ENCODE measurements at regions not wholly inside any gene's neighbourhood (a gene's known extent, or its start where the extent isn't known, plus 50 kb on each side); places are given as distances from the start of the nearest gene placed in this dataset.
A peak's percentile ranks its signal among the peaks of the same experiment; 100 is the strongest.

DNA sequence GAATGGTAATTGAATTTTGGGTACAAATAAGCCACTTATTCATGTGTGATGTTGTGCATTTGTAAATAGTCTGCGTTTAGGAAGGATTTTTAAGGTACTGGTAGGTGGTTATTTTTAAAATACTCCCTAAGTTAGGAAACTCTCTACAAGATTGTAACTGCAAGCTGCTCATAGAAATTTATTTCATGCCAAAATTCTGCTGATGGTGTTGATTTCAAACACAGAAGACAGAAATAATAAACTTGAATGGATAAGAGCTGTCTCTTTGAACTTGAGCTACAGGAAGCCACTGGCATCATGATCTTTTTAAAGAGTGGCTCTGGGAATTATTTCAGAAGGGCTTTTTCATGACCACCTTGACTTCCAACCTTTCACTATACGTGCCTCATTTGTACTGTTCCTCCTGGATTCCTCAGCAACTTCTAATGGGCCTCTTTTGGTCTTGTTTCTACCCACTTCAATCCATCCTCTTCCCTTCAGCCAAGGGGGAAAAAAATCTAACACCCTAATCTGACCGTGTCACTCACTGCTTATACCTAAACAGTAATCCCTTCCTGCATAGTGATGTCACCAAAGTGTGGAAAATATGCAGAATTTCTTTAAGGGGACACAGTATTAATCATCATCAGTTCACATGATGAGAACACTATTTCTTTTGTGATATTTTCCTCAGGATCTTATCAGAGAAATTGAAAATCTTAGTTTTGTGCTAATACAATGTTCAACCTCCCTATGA lies 113.6 kb downstream of the PFDN4 start:
- ATAC-seq (no peak), DNase-seq (ENCODE audit: low spot score) (no peak)
- intact Hi-C loops (cut with DNase I): no loop called here

DNA sequence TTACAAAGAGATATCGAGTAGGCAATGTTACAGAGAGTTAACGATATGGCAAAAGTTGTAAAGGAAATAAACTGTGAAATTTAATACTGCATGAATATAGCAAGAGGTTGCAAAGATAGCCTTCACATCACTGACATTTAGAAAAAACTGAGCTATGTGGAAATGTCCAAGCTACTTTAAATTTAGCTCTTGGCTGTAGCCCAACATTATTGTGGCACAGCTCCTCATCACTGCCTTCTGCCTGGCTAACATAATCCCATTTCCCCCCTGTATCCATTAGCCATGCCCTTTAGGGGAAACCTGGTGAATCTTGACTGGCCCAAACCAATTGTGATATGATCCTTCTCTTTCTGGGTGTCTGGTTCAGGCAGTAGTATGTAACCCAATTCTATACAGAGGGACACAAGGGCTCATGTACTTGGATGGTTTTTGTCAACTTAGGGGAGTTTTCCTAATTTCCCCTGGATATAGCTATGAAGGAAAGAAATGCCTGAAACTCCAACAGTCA lies 115.4 kb downstream of the PFDN4 start:
- ATAC-seq (no peak), DNase-seq (ENCODE audit: low spot score) (no peak)
- intact Hi-C loops (cut with DNase I): no loop called here

DNA sequence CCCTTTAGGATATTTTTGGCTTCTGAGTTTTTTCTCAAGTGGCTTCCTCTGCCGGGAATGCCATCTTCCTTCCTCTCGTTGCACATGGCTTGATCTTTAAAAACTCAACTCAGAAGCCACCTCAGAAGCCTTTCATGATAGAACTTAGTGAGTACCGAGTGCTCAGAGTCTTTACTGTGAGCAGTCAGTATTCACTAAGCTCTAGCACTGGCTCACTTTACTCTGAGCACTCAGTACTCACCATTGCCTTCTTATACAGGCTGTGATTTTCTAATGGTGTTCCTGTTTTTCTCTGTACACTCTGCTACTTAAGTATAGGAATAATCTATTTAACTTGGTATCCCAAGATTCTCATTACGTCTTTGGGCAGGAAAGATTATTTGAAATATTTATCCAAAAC lies 116.2 kb downstream of the PFDN4 start:
- ATAC-seq: no peak

DNA sequence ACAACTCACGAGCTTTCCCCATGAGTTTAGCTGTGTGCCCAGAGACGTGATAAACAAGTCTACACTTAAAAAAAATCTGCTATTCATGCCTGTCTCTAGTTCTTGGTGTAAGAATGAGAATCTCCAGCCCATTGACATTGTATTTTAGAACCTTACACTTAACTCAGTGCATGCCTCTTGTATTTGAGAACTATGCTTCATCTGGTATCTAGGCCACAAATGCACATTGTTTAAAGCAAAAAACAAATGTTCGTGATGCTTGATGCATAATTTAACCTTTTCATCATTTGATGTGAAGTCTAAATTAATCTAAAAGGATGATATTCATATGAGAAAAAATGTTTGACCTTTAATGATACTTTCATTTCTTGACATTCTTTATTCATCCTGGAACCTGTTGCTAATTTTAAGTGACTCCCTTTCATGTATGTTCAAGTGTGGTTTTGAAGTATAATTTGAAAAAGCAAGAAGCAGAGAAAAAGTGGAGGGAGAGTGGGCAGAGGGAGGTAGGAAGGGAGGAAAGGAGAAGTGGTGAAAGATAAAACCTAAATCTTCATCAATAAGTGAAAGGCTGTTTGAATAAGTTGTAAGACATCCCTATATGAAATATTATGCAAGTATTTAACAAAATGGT lies 116.9 kb downstream of the PFDN4 start:
- intact Hi-C loops (cut with DNase I): no loop called here
- no peak for DNase-seq (ENCODE audit: low spot score)
- no peak for ATAC-seq

More for the DNA sequence above, 116.2 kb downstream of the PFDN4 start:
- no peak for DNase-seq (ENCODE audit: low spot score)
- intact Hi-C loops (cut with DNase I): no loop called here

DNA sequence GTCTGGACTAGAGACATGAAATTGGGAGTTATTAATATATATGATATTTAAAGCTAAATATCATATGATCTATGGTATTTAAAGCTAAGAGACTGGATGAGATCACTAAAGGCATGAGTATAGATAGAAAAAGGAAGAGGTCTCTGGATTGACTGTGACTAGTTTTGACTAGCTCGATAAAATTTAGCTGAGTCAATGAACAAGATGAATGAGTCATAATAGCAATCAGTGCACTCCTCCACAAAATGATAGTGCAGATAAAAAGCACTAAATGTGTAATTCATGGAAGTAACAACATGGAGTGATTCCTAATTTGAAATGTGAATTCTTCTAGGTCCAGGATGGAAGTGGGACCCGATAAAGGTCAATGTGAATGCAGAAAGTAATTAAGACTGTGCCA lies 127.4 kb downstream of the PFDN4 start:
- intact Hi-C loops (cut with DNase I): loop anchor here (5.0 kb wide), 1 partner anchor 987 kb away; no protein-coding TSS in a partner anchor
- DNase-seq (ENCODE audit: low spot score): no peak
- ATAC-seq: no peak

DNA sequence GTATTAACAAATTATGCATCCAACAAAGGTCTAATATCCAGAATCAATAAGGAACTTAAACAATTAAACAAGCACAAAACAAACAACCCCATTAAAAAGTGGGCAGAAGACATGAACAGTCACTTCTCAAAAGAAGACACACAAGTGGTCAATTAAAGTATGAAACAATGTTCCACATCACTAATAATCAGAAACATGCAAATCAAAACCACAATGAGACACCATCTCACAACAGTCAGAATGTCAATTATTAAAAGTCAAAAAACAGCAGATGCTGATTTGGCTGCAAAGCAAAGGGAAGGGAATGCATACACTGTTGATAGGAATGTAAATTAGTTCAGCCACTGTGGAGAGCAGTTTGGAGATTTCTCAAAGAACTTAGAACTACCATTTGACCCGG lies 129.3 kb downstream of the PFDN4 start:
- intact Hi-C loops (cut with DNase I): loop anchor here (5.0 kb wide), 1 partner anchor 985 kb away; no protein-coding TSS in a partner anchor
- no peak for ATAC-seq

DNA sequence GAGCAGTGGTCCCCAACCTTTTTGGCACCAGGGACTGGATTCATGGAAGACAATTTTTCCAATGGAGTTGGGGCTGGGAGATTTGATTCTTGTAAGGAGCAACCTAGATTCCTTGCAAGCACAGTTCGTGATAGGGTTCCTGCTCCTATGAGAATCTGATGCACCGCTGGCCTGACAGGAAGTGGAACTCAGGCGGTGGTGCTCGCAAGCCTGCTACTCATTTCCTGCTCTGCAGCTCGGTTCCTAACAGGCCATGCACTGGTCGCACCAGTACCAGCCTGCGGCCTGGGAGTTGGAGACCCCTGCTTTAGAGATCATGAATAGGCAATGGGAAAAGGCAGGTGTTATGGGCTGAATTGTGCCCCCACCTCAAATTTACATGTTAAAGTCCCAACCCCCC lies 131.2 kb downstream of the PFDN4 start:
- ATAC-seq: no peak
- DNase-seq (ENCODE audit: low spot score): no peak
- intact Hi-C loops (cut with DNase I): loop anchor here (5.0 kb wide), 1 partner anchor 983 kb away; no protein-coding TSS in a partner anchor

More for the DNA sequence above, 129.3 kb downstream of the PFDN4 start:
- no peak for DNase-seq (ENCODE audit: low spot score)

DNA sequence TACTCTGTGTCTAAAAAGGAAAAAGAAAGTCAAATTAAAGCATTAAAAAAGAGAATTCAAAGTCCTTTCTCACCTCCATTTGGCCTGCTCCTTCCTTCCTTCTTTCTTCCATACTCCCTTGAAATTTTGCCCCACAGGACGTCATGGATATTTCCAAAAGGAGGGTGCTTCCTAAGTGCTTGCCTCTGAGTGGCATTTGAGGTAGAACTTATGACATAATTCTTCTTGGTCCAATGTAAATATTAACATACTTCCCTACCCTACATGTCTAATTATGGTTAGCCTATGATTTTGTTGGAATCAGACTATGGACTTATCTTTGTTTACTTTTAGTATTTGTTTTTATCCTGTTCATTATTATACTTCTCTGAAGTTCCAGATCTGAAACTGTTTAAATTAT lies 132.3 kb downstream of the PFDN4 start:
- intact Hi-C loops (cut with DNase I): no loop called here
- no peak for DNase-seq (ENCODE audit: low spot score)
- ATAC-seq: no peak

DNA sequence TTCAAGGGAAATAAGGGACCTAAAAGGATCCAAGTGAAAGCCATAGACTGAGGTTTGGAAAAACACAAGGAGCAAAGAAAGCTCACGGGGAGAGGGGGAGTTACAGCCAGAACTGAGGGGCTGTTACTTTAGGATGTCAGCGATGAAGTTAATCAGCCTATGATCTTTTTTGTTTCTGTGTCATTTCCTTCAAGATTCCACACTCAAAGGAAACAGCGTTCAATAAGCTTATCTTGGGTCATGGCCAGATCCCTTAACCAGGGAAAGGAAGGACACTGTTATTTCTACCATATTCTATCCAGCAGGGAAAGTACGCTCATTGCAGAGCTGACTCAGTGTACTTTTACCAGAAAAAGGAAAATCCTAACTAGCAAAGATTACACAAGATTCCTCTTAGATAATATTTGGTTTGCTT lies 132.8 kb downstream of the PFDN4 start:
- intact Hi-C loops (cut with DNase I): no loop called here
- DNase-seq (ENCODE audit: low spot score) (no peak), ATAC-seq (no peak)

DNA sequence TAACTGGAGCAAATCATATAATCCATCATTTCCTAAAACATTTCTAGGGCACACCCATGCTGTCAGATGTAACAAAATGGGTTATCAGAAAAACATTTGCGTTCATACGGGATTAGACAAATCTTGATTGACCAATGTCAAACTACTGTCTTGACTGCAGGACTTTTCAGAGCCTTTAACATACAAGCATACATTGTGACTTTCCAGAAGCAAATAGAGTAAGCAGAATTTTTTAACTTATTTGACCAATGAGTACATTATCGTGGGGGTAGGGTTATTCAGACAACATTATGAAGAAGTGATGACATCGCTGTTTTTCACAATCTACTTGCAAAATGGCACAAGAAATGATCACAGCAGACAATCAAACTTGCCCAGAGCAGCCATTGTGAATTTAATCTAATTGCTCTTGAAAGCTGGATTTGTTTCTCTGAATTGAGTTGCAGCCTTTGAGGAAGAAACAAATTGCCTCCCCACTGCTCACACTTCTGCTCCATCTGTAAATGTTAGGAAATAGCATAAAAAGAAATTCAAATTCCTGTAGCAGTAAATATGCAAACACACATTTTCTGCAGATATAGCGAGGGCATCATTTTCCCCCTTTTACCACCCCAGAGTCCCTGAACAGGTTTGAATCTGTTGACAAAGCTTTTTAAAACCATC lies 133.0 kb upstream of the DOK5 start:
- DNase-seq (ENCODE audit: low spot score): no peak
- ATAC-seq: no peak
- intact Hi-C loops (cut with DNase I): no loop called here

DNA sequence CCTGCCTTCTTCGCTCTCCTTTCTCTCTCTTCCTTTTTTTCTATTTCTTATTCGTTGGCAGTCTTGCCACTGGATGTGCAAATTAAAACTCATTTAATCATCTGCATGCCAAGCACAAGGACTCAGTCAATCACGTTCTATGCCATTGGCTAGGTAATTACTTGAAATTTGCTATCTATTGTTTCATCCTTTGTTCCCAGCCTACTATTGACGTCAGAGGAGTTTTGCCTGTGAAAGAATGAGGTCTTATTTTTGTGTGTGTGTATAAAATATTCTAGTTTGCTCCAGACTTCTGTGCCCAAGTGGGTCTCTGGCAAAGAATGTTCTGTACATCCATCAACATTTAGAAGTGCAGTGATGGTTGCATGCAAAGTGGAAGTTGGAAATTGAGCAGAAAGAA lies 132.3 kb upstream of the DOK5 start:
- no peak for ATAC-seq
- intact Hi-C loops (cut with DNase I): no loop called here
- DNase-seq (ENCODE audit: low spot score): no peak

DNA sequence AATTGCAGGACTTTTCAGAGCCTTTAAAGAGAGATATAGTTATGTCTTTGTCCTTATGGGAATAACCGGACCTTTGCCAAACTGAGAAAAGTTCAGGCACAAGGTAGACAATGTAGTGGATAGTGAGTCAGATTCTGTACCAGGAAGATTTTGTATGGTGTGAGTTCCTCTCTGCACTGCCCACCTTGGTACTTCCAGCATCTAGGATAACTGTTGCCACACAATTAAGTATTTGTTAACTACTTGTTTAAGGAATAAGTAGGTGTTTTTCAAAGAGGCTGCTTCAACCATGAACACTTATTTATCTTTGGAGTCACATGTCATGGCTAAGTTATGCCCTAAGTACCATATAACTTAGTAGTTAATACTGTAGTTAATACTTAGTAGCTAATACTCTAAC lies 131.8 kb upstream of the DOK5 start:
- intact Hi-C loops (cut with DNase I): no loop called here
- ATAC-seq (no peak), DNase-seq (ENCODE audit: low spot score) (no peak)

DNA sequence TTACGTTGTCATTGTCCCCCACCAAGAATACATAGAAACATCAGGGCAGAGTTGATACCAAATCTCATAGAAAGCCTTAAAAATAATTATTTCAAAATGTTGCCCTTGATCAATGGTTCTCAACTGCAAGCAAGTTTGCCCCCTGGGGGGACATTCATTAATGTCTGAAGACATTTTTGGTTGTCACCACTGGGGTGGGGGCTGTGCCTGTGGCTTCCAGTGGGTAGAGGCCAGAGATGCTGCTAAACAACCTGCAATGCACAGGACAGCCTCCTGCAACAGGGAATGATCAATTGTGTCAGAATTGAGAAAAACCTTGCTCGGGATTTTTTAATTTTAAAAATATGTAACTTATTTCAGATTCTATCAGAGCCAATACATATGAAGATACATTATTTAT lies 130.6 kb upstream of the DOK5 start:
- ATAC-seq (no peak), DNase-seq (ENCODE audit: low spot score) (no peak)
- intact Hi-C loops (cut with DNase I): no loop called here

DNA sequence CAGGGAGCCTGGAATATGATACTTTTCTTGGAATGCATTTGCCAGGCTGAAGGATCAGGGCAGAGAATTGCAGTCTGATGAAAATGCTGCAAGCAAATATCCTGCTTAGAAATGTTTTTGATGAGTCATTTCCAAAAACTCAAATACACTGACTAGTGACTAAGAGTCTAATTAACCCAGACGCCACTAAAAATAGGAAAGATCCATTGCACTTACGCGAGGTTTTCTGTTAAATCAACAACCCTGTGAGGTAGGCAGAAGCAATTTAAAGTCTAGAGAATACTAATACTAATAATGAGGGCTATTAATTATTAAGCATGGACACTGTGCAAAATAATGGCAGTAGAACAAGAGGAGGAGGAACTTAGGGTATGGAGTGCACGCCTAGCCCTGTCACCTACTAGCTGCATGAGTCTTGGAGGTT lies 130.1 kb upstream of the DOK5 start:
- ATAC-seq (peak; percentile 66), DNase-seq (ENCODE audit: low spot score) (no peak)
- intact Hi-C loops (cut with DNase I): no loop called here

DNA sequence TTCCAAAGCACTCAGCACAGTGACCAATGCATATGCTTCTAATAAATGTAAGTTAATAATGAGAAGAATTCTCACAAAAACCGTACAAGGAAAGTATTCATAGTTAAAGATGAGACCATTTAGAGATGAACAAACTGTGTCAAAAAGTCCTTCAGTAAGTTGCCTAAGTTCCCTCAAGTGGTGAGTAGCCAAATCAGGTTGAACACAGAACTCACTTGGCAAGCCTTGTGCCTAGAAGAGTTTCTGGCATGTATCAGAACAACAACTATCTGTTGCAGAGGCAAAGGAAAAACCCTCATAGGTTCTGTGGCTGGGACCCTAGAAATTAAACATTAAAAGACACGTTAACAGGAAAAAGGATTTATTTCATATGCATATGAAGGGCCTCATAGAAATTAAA lies 129.6 kb upstream of the DOK5 start:
- DNase-seq (ENCODE audit: low spot score) (no peak), ATAC-seq (peak; percentile 62)
- intact Hi-C loops (cut with DNase I): no loop called here

DNA sequence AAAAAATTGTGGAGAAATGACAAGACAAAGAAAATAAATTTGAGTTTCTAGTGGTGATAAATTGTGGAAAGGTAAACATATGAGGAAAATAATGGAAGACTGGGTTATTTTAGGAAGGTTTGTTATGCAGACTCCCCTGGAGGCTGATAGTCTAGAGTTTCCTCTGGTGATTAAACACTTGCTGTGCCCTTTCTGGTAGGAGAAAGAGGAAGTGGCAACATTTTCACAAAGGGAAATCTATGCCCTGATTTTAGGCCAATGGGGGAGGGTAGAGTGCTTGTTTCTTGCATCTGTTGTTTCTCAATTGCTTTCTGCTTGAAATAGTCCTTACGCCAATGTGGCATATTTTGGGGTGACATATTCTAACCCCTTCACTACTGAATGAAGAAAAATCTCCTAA lies 129.1 kb upstream of the DOK5 start:
- intact Hi-C loops (cut with DNase I): no loop called here
- DNase-seq (ENCODE audit: low spot score): no peak
- no peak for ATAC-seq

DNA sequence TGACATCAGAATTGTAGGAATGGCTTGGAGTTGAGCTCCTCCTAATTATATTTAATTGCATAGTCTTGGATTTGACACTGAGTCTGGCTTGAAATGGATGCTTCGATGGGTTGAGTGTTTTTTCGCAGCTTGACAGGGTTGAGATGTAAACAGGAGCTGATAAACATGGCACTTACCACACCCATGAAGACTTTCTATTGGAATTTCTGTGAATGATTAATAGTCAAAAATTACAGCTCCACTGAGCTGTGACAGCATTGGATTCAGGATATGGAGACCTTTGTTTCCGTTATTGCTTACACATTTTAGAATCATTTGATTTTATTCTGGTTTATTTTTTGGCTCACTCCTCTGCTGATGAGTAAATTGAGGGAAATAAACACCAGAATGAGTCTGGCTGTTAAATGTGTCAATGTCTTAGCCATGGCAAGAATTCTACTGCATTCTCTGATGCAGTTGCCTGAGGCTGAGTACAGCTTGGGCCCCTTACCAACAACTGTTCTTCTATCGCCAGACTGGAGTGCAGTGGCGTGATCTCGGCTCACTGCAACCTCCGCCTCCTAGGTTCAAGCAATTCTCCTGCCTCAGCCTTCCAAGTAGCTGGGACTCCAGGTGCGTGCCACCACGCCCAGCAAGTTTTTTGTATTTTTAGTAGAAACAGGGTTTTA lies 128.1 kb upstream of the DOK5 start:
- no peak for ATAC-seq
- DNase-seq (ENCODE audit: low spot score): no peak
- intact Hi-C loops (cut with DNase I): no loop called here

DNA sequence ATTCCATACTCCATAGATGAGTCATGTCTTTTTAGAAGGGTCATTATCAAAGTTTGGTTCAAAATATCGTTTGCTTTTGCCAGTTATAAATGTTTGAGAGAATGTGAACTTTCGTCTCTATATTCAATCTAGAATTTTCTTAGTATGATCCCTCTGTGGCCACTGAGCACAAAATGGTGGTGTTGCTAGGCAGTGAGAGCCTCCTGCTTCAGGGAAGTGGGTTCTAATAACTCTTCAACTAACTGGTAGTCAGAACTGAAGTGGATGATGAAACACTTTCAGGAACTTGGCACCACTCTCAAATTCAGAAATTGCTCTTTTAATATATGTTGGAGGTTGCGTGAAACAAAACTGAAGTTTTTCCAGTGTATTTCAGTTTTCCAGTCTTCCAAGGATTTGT lies 125.0 kb upstream of the DOK5 start:
- intact Hi-C loops (cut with DNase I): no loop called here
- no peak for DNase-seq (ENCODE audit: low spot score)
- ATAC-seq: no peak

DNA sequence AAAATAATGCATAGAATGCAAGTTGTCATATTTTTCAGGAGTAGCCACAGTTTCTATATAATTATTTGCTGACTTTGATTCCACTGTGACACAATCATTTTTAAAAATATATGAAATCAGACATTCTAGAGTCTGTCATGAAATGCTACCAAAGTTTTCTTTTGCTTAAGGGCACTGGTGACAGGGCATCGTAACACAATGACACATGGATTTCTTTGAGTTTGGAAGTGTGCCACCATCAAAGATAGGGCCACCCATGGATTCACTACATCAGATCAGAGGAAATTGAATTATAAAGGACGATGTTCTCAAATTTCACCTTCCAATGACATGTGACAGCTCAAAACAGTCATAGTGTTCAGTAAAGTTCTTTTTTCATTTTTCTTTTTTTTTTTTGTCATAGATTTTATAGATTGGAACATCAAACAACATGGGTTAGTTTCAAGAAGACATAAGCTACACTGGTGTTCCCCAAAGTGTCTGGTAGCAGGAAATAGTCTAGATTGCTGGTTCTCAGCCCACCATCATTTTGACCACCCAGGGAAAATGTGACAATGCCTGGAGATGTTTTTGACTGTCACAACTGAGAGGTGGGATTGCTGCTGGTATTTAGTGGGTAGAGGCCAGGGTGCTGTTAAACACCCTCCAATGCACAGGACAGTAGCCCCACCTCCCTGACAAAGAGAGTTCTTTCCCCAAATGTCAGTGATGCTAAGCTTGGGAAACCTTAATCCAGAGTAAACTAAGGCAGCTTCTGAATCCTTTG lies 123.8 kb upstream of the DOK5 start:
- intact Hi-C loops (cut with DNase I): no loop called here

More for the DNA sequence above, 123.8 kb upstream of the DOK5 start:
- DNase-seq (ENCODE audit: low spot score) (no peak), ATAC-seq (no peak)

All from sciatic nerve (tissue), 2 donors.